ENCODE measurements at regions not wholly inside any gene's neighbourhood (a gene's known extent, or its start where the extent isn't known, plus 50 kb on each side); places are given as distances from the start of the nearest gene placed in this dataset.

GRCh38 chr1:164948101-164948500, 389.1 kb downstream of the PBX1 start:
- no peak for DNase-seq (ENCODE audit: low spot score)

GRCh38 chr1:164937291-164937690, 378.3 kb downstream of the PBX1 start:
- DNase-seq (ENCODE audit: low spot score): no peak

GRCh38 chr1:164932580-164932979, 373.6 kb downstream of the PBX1 start:
- DNase-seq (ENCODE audit: low spot score): no peak

GRCh38 chr1:164930833-164931232, 371.8 kb downstream of the PBX1 start:
- DNase-seq (ENCODE audit: low spot score): no peak

GRCh38 chr1:164930241-164930640, 371.3 kb downstream of the PBX1 start:
- DNase-seq (ENCODE audit: low spot score): no peak

GRCh38 chr1:164928232-164928812, 369.3 kb downstream of the PBX1 start:
- DNase-seq (ENCODE audit: low spot score): no peak

- DNase-seq (ENCODE audit: low spot score): no peak
These were observed 367.1 kb downstream of the PBX1 start for GRCh38 chr1:164926107-164926506.

- no peak for DNase-seq (ENCODE audit: low spot score)
These were observed 363.6 kb downstream of the PBX1 start for GRCh38 chr1:164922585-164922984.

- DNase-seq (ENCODE audit: low spot score): no peak
These were observed 362.5 kb downstream of the PBX1 start for GRCh38 chr1:164921493-164921892.

GRCh38 chr1:164918140-164918539, 359.2 kb downstream of the PBX1 start:
- DNase-seq (ENCODE audit: low spot score): no peak

- DNase-seq (ENCODE audit: low spot score): peak; percentile 16
These were observed 355.2 kb downstream of the PBX1 start for GRCh38 chr1:164914208-164914607.

- no peak for DNase-seq (ENCODE audit: low spot score)
These were observed 353.3 kb downstream of the PBX1 start for GRCh38 chr1:164912290-164912689.

GRCh38 chr1:164910671-164911070, 351.7 kb downstream of the PBX1 start:
- DNase-seq (ENCODE audit: low spot score): no peak

- DNase-seq (ENCODE audit: low spot score): no peak
These were observed 348.7 kb downstream of the PBX1 start for GRCh38 chr1:164907666-164908065.

GRCh38 chr1:164905869-164906268, 346.9 kb downstream of the PBX1 start:
- no peak for DNase-seq (ENCODE audit: low spot score)

- DNase-seq (ENCODE audit: low spot score): no peak
These were observed 343.5 kb downstream of the PBX1 start for GRCh38 chr1:164902491-164902890.
